Inflammatory macrophage treated with lipopolysaccharide for 4 hours (primary cell): ENCODE measurements at regions not wholly inside any gene's neighbourhood (a gene's known extent, or its start where the extent isn't known, plus 50 kb on each side); places are given as distances from the start of the nearest gene placed in this dataset.

Experiments
- DNase-seq: peaks from one replicate; pipeline ENCODE4 v3.0.0-alpha.2; 2020

DNA sequence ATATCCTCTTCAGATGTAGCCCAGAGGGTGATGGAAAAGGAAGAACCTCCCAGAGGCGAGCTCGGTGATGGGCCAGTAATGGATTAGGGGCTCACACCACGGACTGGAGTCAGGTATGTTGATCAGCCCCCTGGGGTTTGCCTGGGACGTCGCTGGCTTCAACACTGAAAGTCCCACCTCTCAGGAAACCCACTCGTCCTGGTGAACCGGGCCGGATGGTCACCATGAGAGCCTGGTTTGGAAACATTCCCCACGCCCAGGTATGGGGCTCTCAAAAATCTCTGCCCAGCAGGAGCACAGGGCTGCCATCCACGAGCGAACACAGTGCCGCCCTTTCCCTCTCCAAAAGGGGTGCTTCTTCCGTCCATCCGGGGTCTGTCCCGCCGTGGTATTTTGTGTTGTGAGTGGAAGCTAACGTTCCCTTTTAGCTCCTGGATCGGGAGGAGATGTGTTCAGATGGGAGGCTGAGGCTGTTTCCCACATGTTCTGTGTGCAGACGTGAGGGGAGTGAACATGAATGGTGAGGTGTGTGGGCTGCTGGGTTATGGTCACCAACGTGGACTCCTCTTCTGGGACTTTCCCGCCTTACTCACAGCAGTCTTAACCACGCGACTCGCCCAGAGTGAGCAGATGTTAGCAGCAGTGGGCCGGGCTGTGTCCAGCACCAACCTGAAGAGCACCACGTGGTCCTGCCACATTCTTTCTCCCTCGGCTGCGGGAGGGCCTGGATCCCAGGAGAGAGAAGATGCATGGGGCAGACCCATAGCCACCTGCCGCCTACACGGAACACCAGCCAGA is 139.2 kb downstream of the KIF26A start:
- DNase-seq, result no peak

DNA sequence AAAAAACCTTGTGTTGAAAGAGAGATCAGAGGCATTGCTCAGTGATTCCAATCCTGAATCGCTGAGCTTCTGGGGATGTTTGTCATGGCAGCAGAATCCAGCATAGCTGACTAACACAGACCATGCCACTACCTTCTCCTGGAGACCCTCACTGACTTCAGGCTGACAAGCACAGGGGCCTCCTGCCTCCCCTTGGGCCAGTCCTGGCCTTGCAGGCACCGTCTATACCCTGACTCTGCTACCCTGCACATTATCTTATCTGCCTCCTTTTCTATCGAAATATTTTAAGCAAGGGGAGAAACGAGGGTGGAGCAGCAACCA is 139.8 kb downstream of the KIF26A start:
- no peak for DNase-seq

GRCh38 chr14:104280085-104280901 is 141.9 kb downstream of the KIF26A start:
- no peak for DNase-seq

GRCh38 chr14:104280902-104281767 is 142.7 kb downstream of the KIF26A start:
- DNase-seq, result no peak

GRCh38 chr14:104281768-104282301 is 143.4 kb downstream of the KIF26A start:
- DNase-seq, result no peak

DNA sequence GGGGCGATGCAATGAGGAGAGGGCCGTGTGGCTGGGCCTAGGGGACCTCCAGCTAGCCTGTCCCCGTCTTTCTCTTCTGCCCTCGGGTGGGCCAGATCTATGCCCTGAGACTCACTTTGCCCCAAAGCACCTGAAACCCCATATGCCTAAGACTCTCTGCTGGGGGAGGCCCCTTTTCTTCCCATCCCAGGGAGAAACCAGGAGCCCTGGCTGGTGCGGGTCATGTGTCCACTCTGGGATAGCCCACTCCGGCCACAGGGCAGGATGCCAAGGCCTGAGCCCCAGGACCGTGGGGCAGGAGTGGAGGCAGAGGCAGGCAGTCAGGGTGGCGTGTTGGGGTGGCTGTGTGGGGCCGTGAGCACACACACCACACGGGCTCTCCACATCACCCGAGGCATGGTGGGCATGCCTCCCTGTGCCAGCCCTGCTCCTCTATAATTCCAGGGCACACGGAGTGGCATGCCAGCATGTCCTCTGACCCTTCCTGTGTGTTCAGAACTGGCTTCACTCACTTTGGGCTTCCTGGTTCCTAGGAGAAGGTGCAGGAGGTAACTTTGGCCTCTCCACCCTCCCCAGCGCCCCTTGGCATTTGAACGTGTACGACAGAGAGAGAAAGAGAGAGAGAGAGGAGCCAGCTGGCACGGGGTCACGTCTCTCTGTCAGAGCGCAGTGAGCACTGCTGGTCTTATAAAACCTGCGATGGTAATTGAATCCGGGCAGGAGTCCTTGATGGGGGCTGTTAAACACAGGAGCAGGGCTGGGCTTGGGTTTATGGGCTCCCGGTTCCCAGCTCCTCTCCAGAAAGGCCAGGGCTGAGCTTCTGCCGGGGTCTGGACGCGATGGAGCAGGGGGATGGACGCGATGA is 144.2 kb downstream of the KIF26A start:
- no peak for DNase-seq

- no peak for DNase-seq
These were observed 145.1 kb downstream of the KIF26A start for GRCh38 chr14:104283197-104284106.

DNA sequence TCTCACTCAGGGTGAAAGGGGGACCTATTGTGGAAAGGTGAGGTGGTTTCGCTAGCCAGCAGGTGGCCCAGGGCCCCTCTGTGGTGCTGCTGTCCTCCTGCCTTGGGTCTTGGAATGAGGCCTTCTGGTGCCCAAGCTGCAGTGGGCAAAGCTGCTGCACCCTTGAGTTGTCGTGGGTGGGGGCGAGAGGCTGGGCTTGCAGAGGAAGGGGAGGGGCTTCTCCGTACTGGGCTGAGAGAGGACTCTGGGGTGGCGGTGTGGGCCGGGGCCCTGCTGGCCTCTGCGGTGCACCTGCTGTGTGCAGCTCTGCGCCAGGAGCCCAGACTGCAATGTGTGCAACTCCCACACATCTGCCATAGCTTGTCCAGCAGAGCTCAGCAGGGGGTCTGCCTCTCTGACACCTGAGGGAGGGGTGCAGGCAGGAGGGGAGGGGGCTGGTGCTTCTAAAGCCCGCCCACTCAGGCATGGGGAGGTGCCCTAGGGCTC is 145.8 kb downstream of the KIF26A start:
- no peak for DNase-seq

- no peak for DNase-seq
These were observed 146.5 kb downstream of the KIF26A start for GRCh38 chr14:104284636-104285507.

GRCh38 chr14:104285508-104285840 is 147.1 kb downstream of the KIF26A start:
- no peak for DNase-seq

GRCh38 chr14:104286086-104286485 is 147.7 kb downstream of the KIF26A start:
- no peak for DNase-seq

- no peak for DNase-seq
These were observed 148.1 kb downstream of the KIF26A start for GRCh38 chr14:104286496-104286895.

DNA sequence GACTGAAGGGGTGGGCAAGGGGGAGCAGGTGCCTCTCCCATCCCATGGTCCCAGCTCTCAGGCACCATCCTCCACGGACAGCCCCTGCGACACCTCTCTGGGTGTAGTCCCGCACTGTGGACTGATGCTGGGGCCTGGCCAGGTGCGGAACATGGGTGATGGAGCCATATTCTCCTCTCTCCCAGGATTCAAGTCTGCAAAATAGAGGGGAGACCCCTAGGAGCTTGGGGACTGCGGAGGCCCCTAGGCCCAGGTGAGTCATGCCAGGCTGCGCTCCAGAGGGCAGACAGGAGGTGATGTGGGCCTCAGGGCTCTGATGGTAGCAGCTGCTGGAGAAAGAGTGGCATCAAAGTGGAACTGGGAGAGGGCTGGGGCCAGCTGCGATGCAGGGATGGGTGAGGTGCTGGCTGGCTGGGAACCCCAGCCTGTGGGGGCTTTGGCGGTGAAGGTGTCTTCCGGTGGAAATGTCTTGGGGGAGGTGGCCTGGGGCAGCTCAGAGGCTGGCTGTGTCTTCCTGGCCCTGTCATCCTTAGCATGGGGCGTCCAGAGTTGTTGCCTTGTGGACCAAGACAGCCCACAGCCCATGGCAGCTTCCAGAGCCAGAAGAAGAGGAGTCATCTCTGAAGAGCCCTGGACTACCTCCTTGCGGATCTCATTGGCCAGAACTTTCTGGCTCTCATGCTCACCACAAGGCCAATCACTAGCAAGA is 149.1 kb downstream of the KIF26A start:
- DNase-seq, result no peak

- no peak for DNase-seq
These were observed 149.9 kb downstream of the KIF26A start for GRCh38 chr14:104288272-104288671.

DNA sequence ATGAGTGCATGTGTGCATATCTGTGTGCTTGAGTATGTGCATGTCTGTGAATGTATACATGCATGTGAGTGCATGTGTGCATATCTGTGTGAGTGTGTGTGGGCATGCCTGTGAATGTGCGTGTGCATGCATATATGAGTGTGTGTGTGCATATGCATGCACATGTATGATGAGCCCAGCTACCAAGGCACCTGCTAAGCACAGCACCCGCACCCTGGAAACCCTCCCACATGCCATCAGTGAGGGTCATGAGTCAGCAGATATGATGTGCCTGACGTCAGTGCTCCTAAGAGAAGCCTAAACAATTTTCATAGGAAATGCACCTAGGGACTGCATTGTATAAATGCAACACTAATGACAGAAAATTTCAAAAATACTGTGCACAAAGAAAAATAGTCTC is 151.1 kb downstream of the KIF26A start:
- no peak for DNase-seq

DNA sequence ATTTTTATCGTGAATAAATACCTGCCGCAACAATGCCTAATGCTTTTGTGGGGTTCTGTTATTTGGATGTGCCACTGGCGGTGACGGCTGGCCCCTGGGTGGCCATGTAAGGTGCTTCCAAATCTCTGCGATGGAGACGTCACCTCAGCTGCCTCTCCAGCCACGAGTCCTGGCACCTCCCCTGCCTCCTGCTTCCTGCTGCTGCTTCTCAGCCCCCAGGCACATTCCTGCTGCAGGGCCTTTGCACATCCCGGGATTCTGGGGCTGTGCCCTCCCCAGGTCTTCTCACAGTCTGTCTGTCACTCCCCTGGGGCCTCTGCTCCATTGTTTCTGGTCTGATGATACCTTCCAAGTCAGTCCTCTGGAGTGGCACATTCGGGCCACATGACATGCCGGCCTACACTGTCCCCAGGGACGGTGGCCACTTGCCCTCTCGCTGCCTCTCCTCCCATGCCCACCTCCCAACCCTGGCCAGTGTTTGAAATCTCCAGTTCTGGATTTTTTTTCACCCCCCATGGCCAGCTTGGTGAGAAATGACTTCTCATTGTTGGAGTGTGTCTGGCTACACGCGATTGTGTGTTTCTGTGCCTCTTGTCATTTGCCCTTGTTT is 151.8 kb downstream of the KIF26A start:
- DNase-seq, result no peak

- DNase-seq, result no peak
These were observed 152.4 kb downstream of the KIF26A start for GRCh38 chr14:104290756-104291122.

- DNase-seq, result no peak
These were observed 153.0 kb downstream of the KIF26A start for GRCh38 chr14:104291123-104292000.
